B cell (primary cell): ENCODE measurements at regions not wholly inside any gene's neighbourhood (a gene's known extent, or its start where the extent isn't known, plus 50 kb on each side); places are given as distances from the start of the nearest gene placed in this dataset.

Experiments
- ATAC-seq: fragments of 200-7000 bp; cut with Tn5 transposase; one replicate; pipeline ENCODE4 v1.10.0; 2021; ENCODE audit warnings: low read depth, mild to moderate bottlenecking, moderate number of reproducible peaks, moderate library complexity
- CTCF ChIA-PET: fragments of 350-600 bp; sonication (Branson Sonifier 250); formaldehyde crosslinking; loops from one replicate; lab custom pipeline; 2021; ENCODE audit warnings: antibody characterized with exemption, inconsistent platforms; lab: Charles Lee
- POLR2A ChIA-PET: fragments of 350-600 bp; sonication (Branson Sonifier 250); formaldehyde crosslinking; loops from one replicate; lab custom pipeline; 2021; ENCODE audit warnings: antibody characterized with exemption; lab: Charles Lee
- DNase-seq: peaks from one replicate; pipeline ENCODE4 v3.0.0; 2013
- H2AFZ ChIP-seq: 2 replicates; pipeline ENCODE4 v1.6.1; 2012; ENCODE audit warnings: mild to moderate bottlenecking, low read depth, low read length; ENCODE audit not compliant: insufficient read depth, poor library complexity, severe bottlenecking
- H3K27ac ChIP-seq, 2 donors: 1 replicate in 1 of 2; 2 replicates in 1 of 2; pipeline ENCODE4 v1.5.1; 2012 to 2013; ENCODE audit warnings: low read length in 2 of 2, mild to moderate bottlenecking in 2 of 2, moderate library complexity in 1 of 2
- H3K27me3 ChIP-seq, 4 experiments: fragments of 200-600 bp in 1 of 4; sonication (generic) in 1 of 4; replicated peaks in 1 of 4; 1 replicate in 2 of 4; 2 replicates in 2 of 4; pipeline versions ENCODE4 v1.6.1 to v1.7.0; 2013 to 2016; ENCODE audit warnings: low read length in 3 of 4, mild to moderate bottlenecking in 2 of 4, mixed read lengths in 1 of 4, moderate library complexity in 1 of 4; ENCODE audit not compliant: insufficient read depth in 4 of 4, control insufficient read depth in 3 of 4; ENCODE audit errors: control extremely low read depth in 1 of 4
- H3K36me3 ChIP-seq, 2 experiments: replicated peaks in 1 of 2; 1 replicate in 1 of 2; 2 replicates in 1 of 2; pipeline versions ENCODE4 v1.6.1 to v1.7.1; 2013; ENCODE audit warnings: low read length in 1 of 2; ENCODE audit not compliant: insufficient read depth in 2 of 2, control insufficient read depth in 1 of 2; ENCODE audit errors: control extremely low read depth in 1 of 2, extremely low read depth in 1 of 2
- H3K4me1 ChIP-seq, 2 donors: fragments of 200-600 bp in 1 of 2; sonication (generic) in 1 of 2; 1 replicate in 1 of 2; 2 replicates in 1 of 2; pipeline versions ENCODE4 v1.5.1 to v1.6.1; 2013 to 2017; ENCODE audit warnings: low read length in 2 of 2; ENCODE audit not compliant: control insufficient read depth in 2 of 2, insufficient read depth in 2 of 2
- H3K4me2 ChIP-seq: replicated peaks from 2 replicates; pipeline ENCODE3; 2012; ENCODE audit warnings: mild to moderate bottlenecking, low read depth, low read length; ENCODE audit not compliant: poor library complexity, severe bottlenecking
- H3K4me3 ChIP-seq, 5 experiments: fragments of 200-600 bp in 1 of 5; sonication (generic) in 1 of 5; 1 replicate in 3 of 5; 2 replicates in 2 of 5; pipeline versions ENCODE4 v1.5.1 to v1.7.0; 2011 to 2016; ENCODE audit warnings: low read length in 4 of 5, mild to moderate bottlenecking in 4 of 5, low read depth in 2 of 5, control low read depth in 1 of 5, moderate library complexity in 1 of 5; ENCODE audit not compliant: insufficient read depth in 1 of 5; ENCODE audit errors: control extremely low read depth in 1 of 5, extremely low read depth in 1 of 5
- H3K79me2 ChIP-seq: fragments of 200-600 bp; sonication (generic); one replicate; pipeline ENCODE4 v1.6.0; 2016; ENCODE audit warnings: low read length; ENCODE audit not compliant: control insufficient read depth, insufficient read depth
- H3K9ac ChIP-seq: fragments of 200-600 bp; sonication (generic); 2 replicates; pipeline ENCODE4 v1.6.1; 2017; ENCODE audit warnings: mild to moderate bottlenecking, low read length, moderate library complexity
- H3K9me3 ChIP-seq, 3 donors: one replicate each; pipeline versions ENCODE4 v1.6.1 to v1.7.1; 2013; ENCODE audit warnings: low read length in 2 of 3; ENCODE audit not compliant: control insufficient read depth in 2 of 3, insufficient read depth in 1 of 3; ENCODE audit errors: control extremely low read depth in 1 of 3
- H4K20me1 ChIP-seq: 2 replicates; pipeline ENCODE4 v1.6.0; 2012; ENCODE audit warnings: mild to moderate bottlenecking, low read length; ENCODE audit not compliant: insufficient read depth, control insufficient read depth, poor library complexity, severe bottlenecking
- H3K27ac Mint-ChIP-seq: one replicate; pipeline ENCODE4 v1.8.0; 2021; ENCODE audit warnings: mixed read lengths
- H3K27me3 Mint-ChIP-seq: one replicate; pipeline ENCODE4 v1.8.0; 2021; ENCODE audit warnings: mixed read lengths
- H3K4me1 Mint-ChIP-seq: one replicate; pipeline ENCODE4 v1.8.0; 2021; ENCODE audit warnings: mixed read lengths
- H3K4me3 Mint-ChIP-seq: one replicate; pipeline ENCODE4 v1.8.0; 2021; ENCODE audit warnings: mixed read lengths
- H3K9me3 Mint-ChIP-seq: one replicate; pipeline ENCODE4 v1.8.0; 2022; ENCODE audit warnings: mixed read lengths; ENCODE audit not compliant: insufficient read depth
- CTCF ChIP-seq: fragments of 200-600 bp; IDR thresholded peaks from one replicate; pipeline ENCODE4 v1.8.0; 2022; ENCODE audit warnings: antibody characterized with exemption, mild to moderate bottlenecking
- EZH2 ChIP-seq: IDR thresholded peaks from 2 replicates; pipeline ENCODE4 v1.6.1; 2012; ENCODE audit warnings: borderline replicate concordance, low read depth, mild to moderate bottlenecking, moderate library complexity, low read length; ENCODE audit not compliant: insufficient read depth, poor library complexity, severe bottlenecking
- WGBS: methylation state at CpG from one replicate; pipeline ENCODE4 v1.1.5; 2013; ENCODE audit warnings: missing lambda C conversion rate; ENCODE audit not compliant: insufficient coverage; 5-methylcytosine and 5-hydroxymethylcytosine counted together
- intact Hi-C: fragments of 100-400 bp; cut with micrococcal nuclease; formaldehyde crosslinking; loops from one replicate; pipeline ENCODE4 v1.10.0; 2022

GRCh38 chr11:15806217-15806616 lies 550.1 kb downstream of the SOX6 start:
- CTCF ChIA-PET = no interaction called here
- Histone ChIP-seq H3K9ac (no peak overlapping the region), H3K9me3 (no peaks in the 10 kb centered on the region), H3K4me2 (no peak overlapping the region), H3K4me1 (no peaks in the 10 kb centered on the region), H3K27ac (no peak overlapping the region), H2AFZ (no peak overlapping the region), H3K27me3 (peaks cover 0 to 2% (median 0%) of the 10 kb centered on the region in 4 experiments), H3K36me3 (no peaks in the 10 kb centered on the region), H3K79me2 (no peaks in the 10 kb centered on the region), H3K4me3 (no peak overlapping the region), H4K20me1 (no peaks in the 10 kb centered on the region)
- Mint-ChIP-seq H3K27ac (no peak overlapping the region), H3K4me1 (no peaks in the 10 kb centered on the region), H3K4me3 (no peak overlapping the region), H3K9me3 (no peaks in the 10 kb centered on the region), H3K27me3 (no peaks in the 10 kb centered on the region)
- TF ChIP-seq CTCF (no peak), EZH2 (no peak)
- ATAC-seq (no peak), DNase-seq (no peak)
- intact Hi-C loops = no loop called here
- WGBS = 89% methylated on average over 3 of the region's 4 CpGs
- POLR2A ChIA-PET = no interaction called here

- ChIA-PET CTCF (no interaction called here), POLR2A (no interaction called here)
- no peak for ATAC-seq
- Histone ChIP-seq H3K4me1 (no peaks in the 10 kb centered on the region), H4K20me1 (no peaks in the 10 kb centered on the region), H3K4me3 (no peak overlapping the region), H2AFZ (no peak overlapping the region), H3K9ac (no peak overlapping the region), H3K4me2 (no peak overlapping the region), H3K36me3 (no peaks in the 10 kb centered on the region), H3K27ac (no peak overlapping the region), H3K79me2 (no peaks in the 10 kb centered on the region), H3K9me3 (no peaks in the 10 kb centered on the region), H3K27me3 (peaks cover 0 to 2% (median 0%) of the 10 kb centered on the region in 4 experiments)
- Mint-ChIP-seq H3K9me3 (no peaks in the 10 kb centered on the region), H3K27me3 (no peaks in the 10 kb centered on the region), H3K4me3 (no peak overlapping the region), H3K27ac (no peak overlapping the region), H3K4me1 (no peaks in the 10 kb centered on the region)
- intact Hi-C loops = no loop called here
- DNase-seq = no peak
- WGBS = 50% methylated on average over 1 of the region's 2 CpGs
- TF ChIP-seq EZH2 = no peak
- TF ChIP-seq CTCF = no peak
Measured at GRCh38 chr11:15807827-15808226, 548.5 kb downstream of the SOX6 start.
